HG03521 (cell line): ENCODE measurements at regions not wholly inside any gene's neighbourhood (a gene's known extent, or its start where the extent isn't known, plus 50 kb on each side); places are given as distances from the start of the nearest gene placed in this dataset.

ENCODE experiments used
- ATAC-seq: cut with Tn5 transposase; IDR thresholded peaks from one replicate; pipeline ENCODE4 v1.9.1; 2021; ENCODE audit warnings: mild to moderate bottlenecking, moderate library complexity; ENCODE audit not compliant: unreplicated experiment

DNA sequence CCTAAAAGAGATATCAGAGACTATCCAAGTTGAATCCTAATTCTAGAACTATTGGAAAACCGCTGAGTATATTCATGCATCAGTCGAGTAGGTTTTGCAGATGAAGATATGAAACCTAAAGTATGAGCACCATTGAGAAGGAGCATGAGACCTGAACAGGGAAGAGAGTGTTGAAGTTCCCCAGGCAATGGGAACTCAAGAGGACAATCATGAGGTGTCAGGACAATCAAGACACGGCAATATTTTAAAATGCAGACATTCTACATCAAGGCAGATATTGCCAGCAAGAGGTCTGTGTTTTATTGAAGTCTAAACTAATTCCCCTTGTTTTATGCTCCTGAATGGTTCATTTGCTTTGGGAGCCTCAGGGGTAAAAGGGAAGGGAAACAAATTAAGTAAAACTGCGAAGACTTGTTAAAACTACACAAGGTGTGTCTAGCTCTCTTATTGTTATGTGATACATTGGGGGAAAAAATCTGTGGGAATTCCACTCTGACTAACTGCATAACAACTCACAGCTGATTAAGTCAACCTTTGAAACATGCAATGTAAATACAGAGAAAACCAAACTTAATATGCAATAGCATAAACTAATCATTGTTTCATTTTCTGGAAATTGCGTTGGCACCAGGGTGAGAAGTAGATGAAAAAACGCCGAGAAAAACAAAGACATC is 347.9 kb upstream of the ADGRL2 start:
- no peak for ATAC-seq

DNA sequence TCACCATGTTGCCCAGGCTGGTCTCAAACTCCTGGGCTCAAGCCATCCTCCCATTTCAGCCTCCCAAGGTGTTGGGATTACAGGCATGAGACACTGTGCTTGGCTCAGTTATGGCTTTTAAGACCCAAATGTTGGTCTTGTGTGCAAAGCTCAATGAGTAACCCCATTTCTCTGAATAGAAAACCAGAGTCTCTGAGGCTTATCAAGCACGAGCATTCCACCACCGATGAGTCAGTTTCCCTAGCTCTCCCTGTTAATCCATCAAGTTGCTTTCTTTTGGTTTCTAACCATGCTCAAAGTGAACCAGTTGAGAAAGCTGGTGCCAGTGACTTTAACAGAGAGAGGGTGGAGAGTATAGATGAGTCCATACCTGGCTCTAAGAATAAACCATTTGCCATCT is 350.9 kb upstream of the ADGRL2 start:
- no peak for ATAC-seq

DNA sequence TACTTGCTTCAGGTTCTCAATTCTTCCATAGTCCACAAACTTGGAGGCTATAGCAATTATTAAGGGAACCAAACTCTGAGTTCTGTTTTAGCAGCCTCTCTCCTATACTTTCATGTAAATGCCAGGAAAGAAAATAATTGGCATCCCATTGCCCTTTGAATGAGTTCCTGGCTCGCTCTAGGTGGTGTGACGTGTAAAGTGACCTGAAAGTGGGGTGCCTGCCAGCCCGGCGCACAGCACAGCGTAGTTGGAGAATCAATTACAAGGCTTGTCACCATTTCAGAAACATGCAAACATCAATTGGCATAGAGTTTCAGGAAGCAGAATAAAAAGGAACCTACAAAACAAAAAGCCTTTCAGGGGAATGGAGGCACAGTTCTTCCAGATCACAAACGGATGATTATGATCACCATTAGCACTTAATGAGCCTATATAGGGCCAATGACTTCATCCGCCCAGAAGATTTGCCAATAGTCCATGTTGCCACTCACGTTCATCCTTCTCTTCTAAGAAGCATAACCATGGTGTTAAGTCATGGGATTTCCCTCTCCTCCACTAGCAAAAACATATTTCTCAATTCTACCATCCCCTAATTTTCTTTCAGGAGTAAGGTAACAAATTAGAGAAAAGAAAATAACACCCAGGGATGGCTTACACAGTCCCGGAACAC is 354.6 kb upstream of the ADGRL2 start:
- no peak for ATAC-seq

DNA sequence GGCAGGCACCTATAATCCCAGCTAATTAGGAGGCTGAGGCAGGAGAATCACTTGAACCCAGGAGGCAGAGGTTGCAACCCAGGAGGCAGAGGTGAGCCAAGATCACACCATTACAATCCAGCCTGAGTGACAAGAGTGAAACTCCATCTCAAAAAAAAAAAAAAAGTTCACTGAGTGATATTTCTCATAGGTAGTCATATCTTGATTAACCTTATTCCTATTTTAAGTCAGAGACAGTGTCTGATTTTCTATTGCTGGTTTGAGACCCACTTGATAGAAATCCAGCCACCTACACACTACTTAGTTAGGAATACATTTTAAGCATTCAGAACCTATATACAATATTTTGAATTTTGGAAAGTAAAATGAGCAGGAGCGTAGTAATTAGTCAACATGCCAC is 357.4 kb upstream of the ADGRL2 start:
- no peak for ATAC-seq

DNA sequence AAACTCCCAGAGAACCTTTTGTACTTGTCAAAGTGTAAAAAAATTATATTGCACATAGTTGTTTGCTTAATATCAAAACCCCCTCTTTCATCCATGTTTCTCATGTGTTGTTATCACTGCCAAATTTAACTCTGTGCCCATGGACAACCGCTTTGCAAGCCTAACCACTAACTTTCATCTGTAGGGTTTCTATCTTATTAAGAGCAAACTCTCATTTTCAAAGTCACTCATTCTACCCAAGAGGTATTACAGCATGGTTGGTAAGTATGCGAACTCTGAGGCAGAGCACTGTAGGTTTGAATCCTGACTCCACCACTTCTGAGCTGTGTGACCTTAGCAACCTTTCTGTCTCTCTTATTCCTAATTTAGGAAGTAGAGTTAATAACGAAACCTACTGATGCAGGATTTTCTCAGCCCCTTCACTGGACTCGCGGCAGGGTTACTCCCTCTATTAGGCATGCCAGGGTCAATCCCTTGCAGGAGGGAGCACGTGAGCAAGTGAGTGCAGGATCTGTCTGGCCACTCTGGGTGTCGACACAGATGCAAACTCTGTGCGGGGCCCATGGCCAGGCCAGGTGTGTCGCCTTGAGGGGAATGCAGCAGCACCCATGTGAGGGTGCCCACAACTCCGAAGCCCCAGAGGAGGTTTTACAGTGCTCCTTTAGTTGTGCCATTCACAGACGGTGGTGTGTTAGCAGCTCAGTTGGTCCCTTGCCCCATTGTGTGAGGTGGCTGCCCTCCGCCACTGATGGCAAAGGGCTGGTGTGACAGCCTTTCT is 361.5 kb upstream of the ADGRL2 start:
- ATAC-seq = no peak

DNA sequence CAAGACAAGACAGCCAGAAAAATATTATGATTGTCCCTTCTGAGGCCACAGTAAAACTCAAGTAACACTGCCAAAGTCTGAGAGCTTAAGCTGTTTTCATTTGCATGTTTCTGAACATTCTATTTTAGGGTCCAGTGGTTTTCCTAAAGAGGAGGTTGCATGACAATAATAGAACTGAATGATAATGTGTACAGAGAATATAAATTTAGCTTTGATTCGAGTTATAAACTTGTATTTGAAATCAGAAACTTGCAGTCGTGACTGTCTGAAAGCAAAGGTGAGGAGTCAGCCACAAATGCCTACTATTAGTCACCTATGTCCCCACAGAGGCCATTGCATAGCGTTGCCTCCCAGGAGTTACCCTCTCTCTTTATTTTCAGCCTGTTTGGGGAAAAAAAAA is 363.1 kb upstream of the ADGRL2 start:
- ATAC-seq = peak; percentile 64

DNA sequence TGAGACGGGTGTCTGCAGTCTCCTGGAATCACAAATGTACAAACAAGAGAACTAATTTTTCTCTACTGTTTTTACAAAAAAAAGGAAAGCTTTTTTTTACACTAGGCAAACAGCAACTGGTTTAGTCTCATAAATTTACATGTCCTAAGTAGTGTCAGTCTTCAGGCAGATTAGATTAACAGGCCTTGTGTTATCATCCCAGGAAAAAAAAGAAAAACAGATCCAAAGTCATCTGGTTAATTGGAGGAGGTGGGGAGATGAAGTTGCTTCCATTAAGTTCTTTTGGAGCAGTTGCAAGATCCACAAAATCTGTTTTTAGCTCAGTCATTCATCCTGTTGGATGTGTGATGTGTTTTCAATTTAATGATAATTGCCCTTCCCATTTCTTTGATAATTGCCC is 363.5 kb upstream of the ADGRL2 start:
- no peak for ATAC-seq

DNA sequence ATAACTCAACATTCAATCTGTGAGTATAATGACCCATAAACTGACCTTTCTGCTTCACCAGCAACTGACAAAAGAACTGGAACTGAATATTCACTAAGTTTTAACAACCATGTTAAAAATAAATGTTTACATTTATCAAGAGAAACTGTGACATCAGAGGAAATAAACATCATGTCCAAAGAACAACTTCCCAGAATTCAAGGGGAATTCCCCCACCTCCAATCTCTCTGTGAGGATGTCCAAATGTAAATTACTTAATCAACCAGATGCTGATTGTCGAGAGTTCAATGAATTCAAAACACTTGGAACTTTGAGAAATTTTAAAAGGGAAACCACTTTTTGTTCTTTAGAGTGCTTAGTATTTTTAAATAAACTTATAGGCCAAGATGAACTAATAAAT is 365.6 kb upstream of the ADGRL2 start:
- no peak for ATAC-seq

DNA sequence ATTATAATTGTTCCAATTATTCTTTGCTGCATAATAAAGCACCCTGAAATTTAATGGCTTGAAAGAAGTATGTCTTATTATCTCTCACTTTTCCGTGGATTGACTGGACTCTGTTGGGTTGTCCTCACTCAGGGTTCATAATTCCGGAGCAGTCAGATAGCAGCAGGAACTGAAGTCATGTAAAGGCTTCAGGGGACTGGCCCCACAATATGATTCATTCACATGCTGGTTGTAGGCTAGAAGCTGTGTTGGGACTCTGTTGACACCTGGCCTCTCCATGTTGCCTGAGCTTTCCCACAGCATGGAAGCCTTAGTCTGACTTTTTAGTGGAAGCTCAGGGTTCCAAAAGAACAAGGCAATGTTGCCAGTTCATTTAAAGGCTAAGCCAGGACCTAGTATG is 367.1 kb upstream of the ADGRL2 start:
- ATAC-seq = no peak

DNA sequence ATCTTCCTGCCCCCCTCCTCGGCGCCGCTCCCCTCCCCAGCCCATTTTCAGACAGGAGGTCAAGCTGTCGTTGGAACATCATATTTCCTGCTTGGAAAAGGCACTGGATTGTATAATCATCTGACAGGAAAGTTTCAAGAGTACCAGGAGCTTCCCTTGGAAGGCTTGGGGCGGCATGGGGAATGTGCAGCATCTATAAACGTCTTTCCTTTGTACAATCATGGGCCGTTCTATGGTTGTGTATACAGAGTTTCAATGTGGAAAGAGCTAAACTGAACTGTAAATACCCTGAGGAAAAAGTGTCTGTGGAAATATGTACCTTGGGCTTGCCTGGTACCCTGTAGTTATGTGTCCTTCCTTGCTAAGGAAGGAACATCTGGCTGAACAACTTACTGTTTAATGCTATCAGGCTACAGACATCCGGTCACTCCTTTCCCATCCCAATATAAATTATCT is 368.1 kb upstream of the ADGRL2 start:
- ATAC-seq = no peak

DNA sequence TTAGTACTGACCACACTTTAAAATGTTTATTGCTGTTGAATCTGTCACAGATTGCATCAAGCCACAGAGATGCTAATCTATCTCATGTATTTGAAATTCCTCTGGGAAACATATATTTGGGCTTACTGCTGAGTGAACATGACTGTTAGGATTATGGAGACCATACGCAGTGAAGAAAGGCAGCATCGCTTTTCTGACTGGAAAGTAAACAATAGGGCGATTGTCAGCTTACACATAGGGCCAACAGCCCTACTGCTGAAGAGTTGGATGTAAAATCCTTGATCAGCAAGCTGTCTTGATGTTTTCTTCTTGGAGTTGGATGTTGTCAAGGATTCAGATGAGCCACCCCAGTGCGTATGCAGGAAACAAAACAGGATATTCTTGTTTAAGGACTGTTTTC is 368.7 kb upstream of the ADGRL2 start:
- ATAC-seq = no peak

DNA sequence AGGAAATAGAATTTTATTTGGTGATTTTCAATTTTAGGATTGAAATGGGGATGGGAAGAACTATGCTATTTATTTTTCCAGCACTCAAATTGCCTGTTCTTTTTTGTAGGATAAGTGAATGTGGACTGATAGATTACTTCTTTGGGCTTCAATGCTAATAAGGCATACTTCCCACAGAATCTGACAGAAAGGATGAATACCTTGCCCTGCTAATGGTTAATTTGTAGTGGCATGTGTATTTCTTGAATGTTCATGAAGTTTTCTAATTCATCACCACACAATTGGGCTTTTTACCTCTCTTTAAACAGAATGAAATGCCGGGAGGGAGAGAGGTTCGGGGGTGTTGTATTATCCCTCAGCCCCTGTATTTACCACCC is 369.1 kb upstream of the ADGRL2 start:
- no peak for ATAC-seq

DNA sequence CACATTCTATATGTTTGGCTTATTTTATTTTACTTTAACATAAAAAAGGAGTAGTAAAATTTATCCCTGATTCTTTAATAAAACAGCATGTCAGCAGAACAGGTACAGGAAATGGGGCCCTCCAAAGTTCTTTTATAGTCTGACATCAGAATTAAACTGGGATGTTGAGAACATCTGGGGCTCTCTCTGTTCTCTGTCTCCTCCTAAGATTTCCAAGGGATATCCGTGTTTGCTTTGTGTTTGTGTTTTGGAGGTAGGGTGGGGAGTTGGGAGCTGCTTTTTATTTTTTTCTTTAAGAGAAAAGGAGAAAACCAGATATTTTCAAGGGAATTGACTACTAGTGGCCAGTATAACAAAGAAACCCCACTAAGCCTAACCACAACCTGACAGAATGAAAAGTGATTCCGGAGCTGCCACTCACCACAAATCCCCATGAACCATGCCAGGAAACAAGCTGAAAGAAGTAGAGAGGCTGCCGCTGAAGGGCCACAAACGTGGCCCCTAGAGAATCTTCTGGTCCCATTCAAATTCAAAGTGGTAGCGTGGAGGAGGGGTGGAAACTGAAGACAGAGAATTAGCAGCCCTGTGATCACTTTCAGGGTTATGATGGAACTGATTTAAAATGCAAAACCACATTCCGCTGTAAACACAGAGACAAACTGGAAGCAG is 369.6 kb upstream of the ADGRL2 start:
- ATAC-seq = no peak

DNA sequence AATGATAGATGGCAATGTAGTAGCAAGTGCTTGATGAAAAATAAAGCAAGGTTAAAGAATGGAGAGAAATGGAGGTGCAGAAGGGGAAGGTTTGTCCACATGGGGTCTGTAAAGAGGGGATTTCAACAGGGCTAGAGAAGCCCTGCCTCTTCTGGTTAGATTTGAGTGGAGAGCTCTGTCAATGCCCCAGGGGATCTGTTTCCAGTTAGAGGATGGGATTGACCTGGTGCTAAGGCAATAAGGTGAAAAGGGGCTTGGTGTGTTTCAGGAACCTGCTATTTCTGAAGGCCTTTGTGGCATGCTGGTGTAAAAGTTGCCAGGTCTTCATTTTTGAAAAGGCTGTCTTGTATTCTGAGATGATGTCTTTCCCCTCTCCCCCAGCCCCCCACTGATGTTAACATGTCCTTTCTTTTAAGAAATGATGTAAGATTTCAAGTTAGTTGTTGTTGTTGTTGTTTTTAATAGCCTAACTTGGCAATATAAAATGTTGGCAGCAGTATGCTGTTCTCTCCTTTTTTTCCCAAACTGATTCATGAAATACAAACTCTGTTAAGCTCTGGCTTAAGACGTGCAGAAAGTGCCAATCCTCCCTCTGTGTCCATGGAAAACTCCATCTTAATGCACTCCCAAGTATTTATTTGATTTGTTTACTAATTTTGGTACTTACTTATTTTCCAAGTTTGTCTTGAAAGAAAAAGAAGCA is 370.3 kb upstream of the ADGRL2 start:
- no peak for ATAC-seq

DNA sequence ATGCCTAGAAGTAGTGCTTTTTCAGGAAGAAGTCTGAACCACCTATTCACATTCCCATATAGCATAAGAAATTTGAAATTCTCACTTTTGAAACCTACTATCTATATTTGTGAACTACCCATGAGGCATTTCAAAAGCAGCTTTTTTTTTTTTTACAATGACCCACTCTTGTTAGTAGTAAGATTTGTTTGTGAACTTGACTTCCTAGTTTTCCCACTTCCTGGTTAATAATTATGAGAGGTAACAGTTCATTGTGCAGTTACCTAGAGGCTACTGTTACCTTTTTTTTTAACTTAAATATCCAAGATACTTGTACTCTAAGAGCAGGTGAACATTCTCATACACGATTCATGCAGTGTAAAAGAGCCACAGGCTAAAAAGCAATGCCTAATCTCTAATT is 371.7 kb upstream of the ADGRL2 start:
- ATAC-seq = no peak

DNA sequence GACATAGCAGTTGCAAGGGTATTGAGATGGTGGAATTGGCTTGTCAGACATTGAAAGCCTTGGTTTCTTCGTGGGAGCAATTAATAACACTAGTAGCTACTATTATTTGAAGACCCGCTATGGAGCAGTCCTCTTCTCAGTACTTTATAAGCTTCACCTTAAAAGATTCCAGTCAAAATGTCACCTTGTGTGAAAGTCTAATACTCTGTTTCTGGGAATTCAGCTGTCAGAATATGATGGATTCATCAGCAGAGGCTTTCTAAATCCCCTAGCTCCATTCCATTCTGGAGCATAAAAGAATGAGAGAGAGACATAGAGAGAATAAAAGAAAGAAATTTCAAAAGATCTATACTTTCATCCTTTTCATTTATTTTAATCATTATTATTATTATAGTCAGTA is 375.9 kb upstream of the ADGRL2 start:
- ATAC-seq = no peak

DNA sequence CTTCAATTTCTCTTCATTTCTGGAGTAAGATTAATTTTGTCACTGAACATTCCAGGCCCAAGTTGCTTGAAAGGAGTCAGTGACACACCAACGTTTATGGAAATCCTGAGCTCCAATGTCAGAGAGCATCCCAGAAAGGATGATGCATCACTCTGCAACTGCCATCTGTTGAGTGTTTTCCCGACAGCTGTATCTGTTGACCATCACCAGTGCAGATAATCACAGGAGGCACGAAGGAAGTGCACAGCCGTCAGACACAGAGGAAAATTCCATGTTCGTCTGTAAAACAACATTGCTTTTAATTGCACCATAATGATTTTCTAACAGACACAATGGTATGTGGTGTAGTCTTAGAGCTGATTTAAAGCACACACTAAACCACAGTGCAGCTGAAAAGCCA is 376.7 kb upstream of the ADGRL2 start:
- no peak for ATAC-seq

DNA sequence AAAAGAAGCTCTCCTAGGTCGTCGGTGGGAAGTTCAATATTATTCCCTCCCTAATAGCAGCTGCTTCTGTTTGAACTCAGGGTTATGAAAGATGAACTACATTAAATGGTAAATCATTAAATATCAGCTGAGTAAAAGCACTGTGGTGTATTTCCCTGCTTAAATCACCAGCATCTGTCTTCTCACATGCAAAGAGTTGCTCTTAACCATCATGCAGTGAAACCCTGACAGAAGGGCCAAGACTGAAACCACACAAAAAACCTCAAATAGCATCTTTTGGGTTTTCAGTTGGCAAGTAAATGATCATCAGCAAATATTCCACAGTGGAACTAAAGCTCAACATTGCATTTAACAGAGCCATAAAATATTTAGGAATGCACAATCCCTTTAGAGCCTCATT is 380.0 kb upstream of the ADGRL2 start:
- ATAC-seq = peak; percentile 78

DNA sequence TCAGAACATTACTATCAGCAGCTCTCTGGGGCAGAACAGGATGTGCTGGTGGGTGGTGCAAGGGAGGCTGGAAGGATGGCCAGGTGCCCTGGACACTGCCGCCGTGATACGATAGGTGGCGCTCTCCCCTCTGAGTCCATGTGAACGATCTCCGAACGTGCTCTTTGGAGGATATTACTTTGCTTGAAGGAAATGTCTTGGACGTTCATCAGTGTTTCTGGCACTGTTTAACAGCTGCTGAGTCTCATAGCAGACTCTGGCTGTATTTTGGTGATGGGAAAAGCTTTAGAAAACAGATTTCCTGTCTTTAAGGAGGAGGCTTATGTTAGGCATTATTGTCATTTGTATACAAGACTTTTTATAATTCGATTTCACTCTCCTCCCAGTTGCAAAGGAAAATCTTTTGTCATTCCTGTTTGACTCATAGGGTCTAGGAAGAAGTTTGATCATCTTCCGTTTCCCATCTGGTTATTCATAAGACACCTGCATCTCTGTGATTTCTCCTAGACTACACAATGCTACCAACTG is 386.2 kb upstream of the ADGRL2 start:
- ATAC-seq = peak; percentile 79

DNA sequence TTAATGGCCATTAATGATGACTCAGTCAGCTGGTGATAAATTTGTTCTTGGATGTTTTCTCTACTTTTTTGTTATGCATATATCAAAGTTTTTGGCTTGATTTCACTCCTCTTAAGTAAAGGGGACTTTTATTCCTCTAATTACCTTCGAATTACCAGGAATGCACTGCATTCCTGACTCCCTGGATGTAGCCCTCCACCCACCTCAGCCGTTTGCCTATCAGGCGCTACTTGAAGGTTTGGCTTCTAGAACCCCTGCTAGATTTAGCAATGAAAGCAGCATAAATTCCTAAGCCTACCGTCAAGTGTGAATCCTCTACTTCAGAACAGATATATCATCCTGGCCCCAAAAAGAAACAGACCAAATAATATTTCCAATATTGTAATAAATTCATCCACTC is 387.8 kb upstream of the ADGRL2 start:
- no peak for ATAC-seq

DNA sequence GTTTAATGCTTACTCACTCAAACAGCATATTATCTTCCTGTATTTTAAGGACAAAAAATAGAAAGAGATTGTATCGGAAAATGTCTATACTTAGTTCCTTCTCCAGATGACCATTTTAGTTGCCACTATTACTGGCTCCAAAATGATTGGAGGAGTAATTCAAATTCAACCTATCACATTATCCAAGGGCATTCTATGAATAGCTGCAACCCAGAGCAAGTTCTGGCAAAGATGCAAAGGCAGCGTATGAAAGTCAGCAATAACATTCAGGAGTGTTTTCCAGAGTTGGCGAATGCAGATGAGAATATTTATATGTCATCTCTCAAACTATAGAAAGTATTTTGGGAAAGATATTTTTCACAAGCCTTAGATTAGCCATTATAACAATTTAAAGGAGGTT is 389.8 kb upstream of the ADGRL2 start:
- ATAC-seq = no peak
